Stimulated activated CD4-positive, alpha-beta T cell treated with anti-CD3 and anti-CD28 coated beads, TNF-alpha, amount 100 ng/mL, for 1 hour (primary cell): ENCODE measurements at regions not wholly inside any gene's neighbourhood (a gene's known extent, or its start where the extent isn't known, plus 50 kb on each side); places are given as distances from the start of the nearest gene placed in this dataset.
A peak's percentile ranks its signal among the peaks of the same experiment; 100 is the strongest.

Experiments
- DNase-seq, 3 donors: peaks; one replicate each; pipeline ENCODE4 v3.0.0-alpha.2; 2020; ENCODE audit warnings: low read depth in 3 of 3, low spot score in 1 of 3

DNA sequence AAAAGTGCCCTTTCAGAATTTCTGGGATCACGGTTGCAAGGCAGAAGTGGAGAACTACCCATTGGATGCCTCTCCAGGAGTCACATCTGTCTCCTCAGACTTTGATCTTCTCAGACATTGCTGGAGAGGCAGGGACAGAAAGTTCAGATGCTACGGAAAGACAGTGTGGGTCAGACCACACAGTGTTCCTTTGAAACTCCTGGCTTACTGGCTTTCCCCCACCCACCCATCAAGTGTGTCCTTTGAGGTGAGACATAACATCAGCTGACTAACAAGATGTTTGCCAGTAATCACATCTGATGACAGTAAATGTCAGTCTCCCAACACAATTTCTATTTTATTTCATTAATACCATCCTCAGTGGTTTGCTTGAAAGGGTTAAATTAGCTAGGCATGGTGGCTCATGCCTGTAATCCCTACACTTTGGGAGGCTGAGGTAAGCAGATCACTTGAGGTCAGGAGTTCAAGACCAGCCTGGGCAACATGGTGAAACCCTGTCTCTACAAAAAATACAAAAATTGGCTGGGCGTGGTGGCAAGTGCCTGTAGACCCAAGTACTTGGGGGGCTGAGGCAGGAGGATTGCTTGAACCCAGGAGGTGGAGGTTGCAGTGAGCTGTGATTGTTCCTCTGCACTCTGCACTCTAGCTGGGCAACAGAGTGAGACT, 67.2 kb upstream of the SNX9 start:
- no peak for DNase-seq

DNA sequence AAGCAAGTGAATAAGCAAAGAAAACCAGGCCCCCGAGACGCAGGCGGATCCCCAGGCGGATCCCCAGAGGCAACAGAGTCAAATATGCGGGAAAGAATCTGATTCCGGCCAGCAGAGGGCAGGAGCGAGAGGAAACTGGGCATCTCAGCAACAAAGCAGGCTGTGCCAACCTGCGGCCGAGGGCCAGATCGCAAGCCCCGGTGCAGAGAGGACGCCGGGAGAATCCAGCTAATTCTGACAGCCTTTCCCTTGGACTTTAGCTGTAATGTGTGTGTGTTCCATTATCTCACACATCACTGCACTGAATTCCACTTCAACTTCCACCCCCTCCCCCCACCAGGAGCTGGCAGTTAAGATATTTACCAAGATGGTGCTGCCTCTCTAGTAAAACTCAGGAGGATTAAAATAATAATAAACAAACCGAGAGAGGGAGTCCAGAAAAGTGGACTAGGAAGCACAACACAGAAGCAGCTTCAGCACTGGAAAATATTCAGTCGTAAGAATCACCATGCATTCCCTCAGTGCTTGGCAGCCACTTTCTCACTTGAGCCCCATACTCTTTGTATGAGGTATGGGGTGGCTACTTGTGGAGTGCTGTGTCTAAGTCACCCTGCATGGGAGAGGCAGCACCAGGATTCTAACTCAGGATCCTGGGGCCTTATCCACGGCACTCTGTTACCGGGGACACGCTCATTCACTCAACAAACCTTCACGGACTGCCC, 66.2 kb upstream of the SNX9 start:
- DNase-seq, result peak; percentile 54 to 70 (median 60)

DNA sequence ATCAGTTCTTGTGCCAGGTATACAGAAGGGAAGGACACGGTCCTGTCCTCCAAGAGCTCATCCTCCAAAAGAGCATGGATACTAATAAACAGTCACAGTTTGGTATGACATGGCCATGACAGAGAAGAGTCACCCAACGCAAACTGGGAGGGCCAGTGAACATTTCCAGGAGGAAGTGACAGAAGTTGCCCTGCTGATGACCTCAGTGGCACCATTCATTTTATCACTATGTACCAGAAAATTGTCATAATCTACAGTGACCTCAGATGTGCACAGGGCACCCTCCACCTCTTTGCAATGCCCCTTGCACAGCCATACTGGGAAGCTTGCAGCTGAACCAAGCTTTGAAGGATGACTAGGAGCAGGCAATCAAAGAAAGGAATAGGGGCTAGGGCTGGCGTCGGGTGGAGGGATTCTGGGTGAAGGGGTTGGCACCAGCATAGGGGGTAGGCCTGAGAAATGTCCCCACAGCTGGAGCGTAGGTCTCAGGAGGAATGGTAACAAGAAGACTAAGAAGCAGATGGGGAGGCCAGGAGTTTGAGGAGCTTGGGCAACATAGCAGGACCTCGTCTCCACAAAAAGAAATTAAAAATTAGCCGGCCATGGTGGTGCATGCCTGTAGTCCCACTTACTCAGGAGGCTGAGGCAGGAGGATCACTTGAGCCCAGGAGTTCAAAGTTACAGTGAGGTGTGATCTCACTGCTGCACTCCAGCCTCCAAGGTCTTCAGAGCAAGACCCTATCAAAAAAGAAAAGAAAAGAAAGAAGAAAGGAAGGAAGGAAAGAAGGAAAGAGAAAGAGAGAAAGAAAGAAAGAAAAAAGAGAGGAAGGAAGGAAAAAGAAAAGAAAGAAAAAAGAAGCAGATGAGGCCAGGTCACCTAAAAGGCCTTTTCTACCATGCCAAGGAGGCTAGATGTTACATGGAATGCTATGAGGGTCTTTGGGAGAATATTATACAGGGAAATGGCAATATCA, 65.3 kb upstream of the SNX9 start:
- no peak for DNase-seq

DNA sequence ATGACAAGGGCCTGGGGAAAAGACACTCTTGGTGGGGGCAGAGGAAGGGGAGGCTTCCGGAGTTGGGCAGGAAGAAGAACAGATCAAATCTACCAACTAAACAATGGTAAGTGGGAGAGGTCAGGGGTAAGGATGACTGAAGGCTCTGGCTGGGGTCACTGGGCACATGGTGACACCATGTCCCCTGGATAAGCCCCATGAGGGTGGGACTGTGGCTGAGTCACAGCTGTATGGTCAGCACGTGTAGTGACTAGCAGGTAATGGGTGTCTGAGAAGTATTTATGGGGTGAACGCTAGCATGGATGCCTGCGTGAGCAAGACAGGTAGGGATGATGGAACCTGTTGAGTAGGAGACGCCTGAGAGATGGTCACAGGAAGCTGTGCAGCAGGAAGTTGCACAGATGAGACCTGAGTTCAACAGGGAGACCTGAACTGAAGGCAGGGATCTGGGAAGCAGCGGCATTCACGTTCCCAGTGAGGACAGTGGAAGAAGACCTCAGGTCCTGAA, 64.5 kb upstream of the SNX9 start:
- DNase-seq, result no peak

DNA sequence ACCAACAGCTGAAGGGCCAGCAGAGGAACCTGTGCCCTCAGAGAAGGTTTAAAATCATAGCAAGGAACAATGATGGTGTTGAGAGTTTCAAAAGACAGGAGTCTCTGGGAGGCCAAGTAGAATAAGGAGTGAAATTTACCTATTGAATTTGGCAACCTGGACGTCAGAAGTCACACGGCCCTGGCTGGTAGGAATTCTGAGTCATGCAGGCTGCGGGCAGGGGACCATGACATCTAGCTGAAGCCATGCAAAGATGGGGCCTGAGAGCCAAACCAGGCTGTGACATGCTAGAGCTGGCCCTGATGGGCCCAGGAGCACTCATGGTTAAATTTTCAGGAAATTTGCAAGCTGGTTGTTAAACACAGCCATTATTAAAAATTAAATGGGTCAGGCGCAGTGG, 64.0 kb upstream of the SNX9 start:
- no peak for DNase-seq

DNA sequence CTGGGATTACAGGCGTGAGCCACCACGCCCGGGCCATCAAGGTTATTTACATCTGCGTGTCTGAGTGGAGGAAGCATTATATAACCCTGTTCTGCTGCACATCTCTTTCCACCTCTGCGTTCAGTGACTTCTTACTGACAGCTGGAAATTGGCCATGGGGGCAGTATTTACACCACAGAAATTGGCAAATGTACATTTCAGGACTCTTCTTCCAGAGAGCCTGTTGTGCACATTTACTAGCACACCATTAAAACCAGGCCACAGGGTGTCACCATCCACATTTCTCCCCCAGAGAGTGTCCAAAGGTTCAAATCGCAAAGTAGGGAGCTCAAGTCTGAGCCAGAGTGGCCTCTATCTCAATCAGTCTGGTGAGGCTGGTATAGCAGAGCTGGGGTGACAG, 62.9 kb upstream of the SNX9 start:
- DNase-seq, result no peak

DNA sequence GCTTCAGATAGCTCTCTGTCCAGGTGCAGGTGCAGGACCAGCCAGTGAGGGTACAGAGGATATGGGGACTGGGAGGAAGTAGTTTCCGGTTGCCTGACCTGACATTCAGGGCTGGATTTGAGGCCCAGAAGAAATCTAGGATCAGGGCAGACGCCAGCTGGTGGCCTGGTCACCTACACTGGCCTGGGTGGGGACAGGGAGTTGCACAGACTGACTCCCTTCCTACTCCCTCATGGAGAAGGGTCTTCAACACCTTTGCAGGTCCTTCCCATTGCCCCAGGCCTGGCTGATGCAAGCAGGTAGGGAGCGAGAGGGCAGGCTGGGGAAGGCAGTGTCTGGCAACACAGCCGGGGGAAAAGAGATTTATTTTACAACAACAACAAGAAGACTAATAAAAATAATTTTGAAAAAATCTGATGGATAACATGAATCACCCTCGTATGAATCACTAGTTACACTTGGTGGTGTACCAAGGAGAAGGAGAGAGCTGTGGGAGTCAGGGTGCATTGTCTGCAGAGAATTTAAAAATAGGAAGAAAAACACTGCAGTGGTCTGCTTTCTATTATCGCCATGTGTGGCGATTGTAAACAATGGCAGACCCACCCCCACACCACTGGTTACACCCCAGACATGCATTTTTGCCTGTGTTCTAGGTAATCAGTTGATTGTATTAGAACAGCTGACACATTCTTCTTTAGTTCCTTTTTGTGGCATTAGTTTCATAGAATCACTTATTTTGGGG, 62.3 kb upstream of the SNX9 start:
- DNase-seq, result no peak

DNA sequence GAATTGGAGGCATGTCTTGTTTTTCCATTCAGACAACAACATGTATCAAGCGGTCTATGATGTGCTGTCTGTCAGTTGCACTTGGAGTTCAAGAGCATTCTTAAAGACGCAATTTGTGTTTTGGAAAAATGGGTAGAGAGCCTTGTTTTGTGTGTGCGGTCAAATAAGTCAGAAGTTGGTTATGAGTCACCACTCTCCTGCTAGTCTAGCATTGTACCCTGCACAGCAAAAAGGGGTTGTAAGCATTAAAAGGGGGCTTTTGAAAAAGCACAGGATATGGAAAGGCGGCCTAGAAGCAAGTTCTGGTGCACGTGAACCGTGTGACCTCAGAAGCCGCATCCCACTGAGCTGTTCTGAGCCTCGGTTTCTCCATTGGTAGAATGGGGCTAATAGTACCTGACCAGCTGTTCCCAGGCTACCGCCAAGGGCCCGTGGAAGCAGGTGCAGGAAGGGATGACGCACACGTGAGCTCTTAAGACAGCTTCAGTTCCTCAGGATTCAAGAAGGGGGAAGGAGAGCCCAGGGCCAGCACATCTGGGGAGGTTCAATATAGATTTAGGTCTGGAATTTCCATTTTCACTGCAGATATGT, 61.6 kb upstream of the SNX9 start:
- peak in 1 of 3 donors; percentile 20 for DNase-seq

DNA sequence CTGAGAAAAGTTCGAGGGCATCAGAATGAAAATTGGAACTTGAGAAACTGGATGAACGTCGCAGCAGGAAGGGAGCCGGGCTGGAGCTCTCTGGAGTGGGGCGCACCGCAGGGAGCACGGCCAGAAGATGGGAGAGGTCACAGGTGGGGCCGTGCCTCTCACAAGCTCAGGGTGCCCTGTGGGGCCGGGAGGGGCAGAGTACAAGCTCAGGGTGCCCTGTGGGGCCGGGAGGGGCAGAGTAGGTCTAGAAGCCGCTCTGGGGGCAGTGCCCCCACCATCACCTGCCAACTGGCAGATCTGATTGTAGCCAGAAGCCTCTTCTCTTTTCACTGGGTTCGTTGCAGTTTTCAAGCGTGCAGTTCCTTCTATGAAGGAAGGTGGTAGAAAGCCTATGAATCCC, 61.1 kb upstream of the SNX9 start:
- no peak for DNase-seq

DNA sequence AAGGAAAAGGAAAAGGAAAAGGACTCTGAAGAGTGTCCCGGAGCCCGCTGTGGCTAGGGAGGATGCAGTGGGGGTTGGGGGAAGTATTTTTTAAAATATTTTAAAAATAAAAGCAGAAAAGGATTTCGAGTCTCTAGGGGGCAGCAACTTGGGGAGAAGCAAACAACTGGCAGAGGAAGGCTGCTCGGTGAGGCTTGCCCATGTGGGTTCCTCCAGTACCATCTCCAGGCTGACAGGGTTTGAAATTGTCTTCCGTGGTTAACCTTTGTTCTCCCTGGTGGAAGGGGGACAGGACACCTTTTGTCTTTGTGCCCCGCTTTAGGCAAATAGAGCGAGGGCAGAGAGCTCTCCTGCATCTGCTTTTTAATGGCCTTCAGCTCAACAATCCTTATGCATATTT, 60.4 kb upstream of the SNX9 start:
- DNase-seq, result no peak

DNA sequence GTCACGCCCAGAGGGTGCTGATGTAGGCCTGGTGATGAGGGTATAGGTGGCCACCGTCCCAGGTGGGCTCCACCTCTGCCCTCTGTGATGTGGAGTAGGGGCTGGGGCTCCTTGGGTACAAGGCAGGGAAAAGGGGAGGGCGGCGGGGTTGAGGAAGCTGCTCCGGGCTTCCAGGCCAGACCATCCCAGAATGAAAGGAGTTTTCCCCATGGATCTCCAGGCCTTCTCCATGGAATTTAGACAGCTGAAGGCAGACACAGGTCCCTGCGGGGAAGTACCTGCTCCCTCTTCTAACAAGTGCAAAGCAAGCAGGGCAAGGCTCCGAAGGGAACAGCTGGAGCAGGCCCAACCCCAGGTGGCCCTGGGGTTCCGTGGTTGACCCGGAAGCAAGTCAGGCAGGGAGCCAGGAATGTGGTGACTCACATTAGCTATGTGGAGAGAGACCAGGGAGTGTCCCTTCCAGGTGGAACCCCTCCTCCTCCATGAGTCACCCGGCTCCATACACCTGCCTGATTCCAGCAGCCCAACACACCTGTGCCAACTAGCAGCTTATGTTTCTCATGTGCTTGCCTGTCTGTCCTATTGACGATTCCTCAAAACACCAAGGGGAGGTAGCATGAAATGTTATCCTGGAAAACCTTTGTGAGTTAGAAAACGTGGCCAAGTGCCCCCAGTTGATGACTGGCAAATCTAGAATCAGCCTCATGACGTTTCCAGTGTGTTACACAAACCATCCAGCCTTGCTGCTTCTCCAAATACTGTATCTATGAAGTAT, 59.7 kb upstream of the SNX9 start:
- no peak for DNase-seq

DNA sequence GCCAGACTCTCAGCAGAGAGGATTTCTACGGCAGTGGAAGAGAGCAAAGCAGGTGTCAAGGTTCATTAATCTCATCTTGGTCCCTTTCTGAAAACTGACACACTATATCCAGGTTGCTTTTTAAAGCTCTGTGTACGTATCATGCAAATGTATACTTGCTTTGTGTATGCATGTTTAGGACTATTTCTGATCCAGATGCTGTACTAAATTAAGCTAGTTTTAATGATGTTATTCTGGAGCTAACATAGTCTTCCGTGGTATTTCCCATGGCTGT, 59.2 kb upstream of the SNX9 start:
- DNase-seq, result no peak

DNA sequence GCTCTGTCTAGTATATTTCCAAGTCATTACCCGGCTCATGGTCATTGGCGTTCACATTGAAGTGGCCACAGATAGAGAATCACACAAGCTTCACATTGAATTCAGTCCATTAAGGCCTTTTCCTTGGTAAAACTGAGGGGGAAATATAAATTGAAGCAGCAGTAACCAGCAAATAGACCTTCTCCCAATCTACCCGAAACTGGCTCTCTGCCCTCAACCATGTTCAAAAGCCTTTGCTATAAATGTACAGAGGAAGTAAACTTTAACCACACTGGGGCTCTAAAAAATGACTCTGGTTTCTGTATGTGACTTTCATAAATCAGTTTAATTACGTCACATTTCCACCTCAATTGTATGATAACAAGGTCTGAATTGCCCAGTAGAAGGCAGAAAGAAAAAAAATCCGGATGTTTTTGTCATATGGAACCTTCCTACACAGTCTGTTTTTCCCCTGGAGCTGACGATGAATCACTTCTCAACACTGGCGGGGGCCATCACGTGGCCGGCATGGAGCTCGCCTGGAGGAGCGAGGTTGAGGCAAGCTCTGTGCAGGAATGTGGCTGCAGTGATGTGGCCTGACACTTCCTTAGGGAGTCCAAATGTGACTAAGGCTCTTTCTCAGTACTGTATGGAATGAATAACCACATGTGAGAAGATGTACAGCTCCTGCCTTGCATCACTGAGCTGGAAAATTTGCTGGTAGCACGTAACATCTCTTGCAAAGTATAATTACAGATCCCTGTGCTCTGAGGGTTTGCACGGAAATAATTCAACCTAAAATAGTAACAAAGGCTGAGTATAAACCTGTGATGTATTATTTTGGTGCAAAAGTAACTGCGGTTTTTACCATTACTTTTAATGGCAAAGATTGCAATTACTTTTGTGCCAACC, 58.6 kb upstream of the SNX9 start:
- DNase-seq, result peak; percentile 62 to 64 (median 62)

DNA sequence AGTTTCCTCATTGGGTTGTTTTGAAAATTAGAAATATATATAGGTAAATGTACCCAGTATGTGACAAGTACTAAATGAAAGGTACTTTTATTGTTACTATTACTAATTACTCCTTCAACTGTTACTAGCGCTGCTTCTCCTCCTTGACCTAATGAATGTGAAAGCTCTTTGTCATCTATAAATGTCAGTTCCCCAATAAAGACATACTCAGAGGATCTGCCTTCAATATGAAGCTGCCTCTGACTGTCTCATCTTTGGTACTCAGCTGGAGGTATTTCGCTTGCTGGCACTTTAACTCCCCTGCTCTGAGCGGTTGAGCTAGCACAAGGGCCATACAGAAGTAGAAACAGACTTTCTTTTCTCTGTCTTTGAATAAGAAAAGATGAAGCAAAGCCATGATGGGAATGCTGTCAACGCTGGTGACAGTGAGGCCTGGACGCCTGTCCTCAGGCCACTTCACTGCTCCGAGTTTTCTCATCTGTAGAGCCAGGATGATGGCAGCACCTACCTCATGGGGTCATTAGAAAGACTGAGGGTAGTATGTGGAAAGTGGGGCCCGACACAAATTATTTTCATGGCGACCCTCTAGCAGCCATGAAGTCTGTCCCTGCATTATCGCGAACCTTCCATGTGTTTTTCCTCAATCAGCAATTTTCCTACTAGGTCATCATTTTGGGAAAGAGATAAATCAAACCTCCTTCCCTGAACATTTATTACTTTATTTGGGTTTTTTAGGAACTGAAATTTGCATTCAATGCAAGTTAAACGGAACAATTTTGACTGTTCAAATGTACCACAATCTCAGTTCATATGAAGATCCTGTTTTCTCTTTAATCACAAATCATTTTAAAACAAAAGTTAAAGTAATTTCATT, 55.9 kb upstream of the SNX9 start:
- DNase-seq, result no peak

DNA sequence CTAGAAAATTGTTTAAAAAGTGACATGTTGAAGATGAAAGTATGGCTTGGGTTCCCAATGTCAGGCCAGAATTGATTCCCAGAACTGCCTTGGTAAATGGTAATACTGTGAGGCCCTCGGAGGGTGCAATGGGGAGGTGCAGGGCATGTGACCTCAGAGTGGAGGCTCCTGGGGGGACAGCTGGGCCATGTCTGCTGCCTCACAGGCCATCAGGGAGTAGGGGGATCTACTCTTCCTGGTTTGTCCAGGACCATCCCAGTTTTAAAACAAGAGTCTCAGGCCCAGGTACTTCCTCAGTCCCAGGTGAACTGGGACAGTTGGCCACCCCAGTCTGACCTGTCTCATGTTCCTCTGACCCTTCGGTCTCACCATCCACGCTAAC, 55.3 kb upstream of the SNX9 start:
- no peak for DNase-seq

DNA sequence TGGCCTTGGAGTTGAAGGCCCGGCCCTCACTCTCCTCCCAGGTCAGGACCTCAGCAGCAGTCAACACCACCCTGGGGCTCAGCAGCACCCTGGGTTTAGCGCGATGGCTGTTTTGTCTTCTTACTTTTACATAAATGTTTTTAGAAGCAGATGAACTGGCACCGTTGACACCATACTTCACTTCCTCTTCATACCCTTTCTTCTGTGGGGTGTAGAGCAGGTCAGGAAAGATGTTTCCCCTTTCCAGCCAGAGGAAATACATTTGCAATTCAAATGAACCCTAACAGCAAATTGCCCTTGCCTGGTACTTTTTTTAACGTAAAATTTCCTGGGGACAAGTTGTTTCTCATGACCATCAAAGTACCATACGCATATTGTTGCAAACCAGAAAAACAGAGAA, 54.7 kb upstream of the SNX9 start:
- DNase-seq, result no peak

DNA sequence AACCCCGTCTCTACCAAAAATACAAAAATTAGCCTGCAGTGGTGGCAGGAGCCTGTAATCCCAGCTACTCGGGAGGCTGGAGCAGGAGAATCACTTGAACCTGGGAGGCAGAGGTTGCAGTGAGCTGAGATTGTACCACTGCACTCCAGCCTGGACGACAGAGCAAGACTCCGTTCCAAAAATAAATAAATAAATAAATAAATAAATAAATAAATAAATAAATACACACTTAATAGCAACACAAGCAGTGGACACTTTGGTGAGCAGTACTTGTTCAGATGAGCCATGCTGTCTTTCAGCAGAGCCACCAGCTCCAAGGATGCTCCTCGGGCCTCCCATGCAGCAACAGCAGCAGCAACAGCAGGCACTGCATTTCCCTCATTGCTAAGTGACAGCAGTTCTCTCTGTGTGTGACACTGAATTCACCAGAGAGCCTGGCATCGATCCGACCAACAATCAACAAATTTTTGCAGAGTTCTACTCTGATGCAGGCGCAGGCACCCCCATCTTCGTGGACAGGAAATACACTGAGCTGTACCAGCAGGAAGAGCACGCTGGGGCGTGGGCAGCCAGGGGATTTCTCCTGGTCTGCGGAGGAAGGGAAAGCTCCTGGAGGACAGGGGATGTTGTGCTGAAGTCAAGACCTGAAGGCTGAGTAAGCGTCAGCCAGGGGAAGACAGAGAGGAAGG, 54.0 kb upstream of the SNX9 start:
- DNase-seq, result no peak
